ENCODE measurements at regions not wholly inside any gene's neighbourhood (a gene's known extent, or its start where the extent isn't known, plus 50 kb on each side); places are given as distances from the start of the nearest gene placed in this dataset.

DNA sequence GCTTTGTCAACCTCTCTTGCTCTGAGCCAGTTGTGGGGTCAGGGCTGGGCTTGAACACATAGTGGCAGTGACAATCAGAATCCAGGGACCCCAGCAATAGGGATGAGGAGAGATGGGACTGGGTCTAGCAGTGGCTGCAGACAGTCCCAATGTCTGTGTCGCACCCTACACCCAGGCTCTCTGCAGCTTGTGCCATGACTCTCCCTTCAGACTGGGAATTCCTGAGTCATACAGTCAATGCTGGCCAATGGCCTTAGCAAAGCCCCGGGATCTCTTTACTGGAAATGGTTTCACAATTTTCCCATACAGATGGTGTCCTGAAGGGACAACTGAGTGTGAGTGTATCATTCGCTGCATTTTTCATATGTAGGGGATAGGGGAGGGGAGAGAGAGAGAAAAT lies 74.2 kb upstream of the CELF4 start:
- TF ChIP-seq POLR2AphosphoS5 (IDR thresholded peaks at IDR 0.05) (no peak), POLR2A (IDR thresholded peaks at IDR 0.05) (no peak)
